ENCODE measurements at regions not wholly inside any gene's neighbourhood (a gene's known extent, or its start where the extent isn't known, plus 50 kb on each side); places are given as distances from the start of the nearest gene placed in this dataset.

- no peak overlapping the region for H3K4me3 ChIP-seq
- H3K27me3 ChIP-seq = no peaks in the 10 kb centered on the region
- no peaks in the 10 kb centered on the region for H3K4me1 ChIP-seq
- TF ChIP-seq CTCF (IDR thresholded peaks at IDR 0.05) = no peak
- DNase-seq (ENCODE audit: low spot score) = no peak
- no peak overlapping the region for H3K27ac ChIP-seq
- H3K9me3 ChIP-seq = peaks cover 0 to 26% of the 10 kb centered on the region in 2 donors
- H3K36me3 ChIP-seq = no peaks in the 10 kb centered on the region
These were observed 182.5 kb downstream of the PSAT1 start for GRCh38 chr9:78479441-78479840.

GRCh38 chr9:78486661-78487060 lies 189.7 kb downstream of the PSAT1 start:
- no peak for TF ChIP-seq CTCF (IDR thresholded peaks at IDR 0.05)
- no peaks in the 10 kb centered on the region for H3K36me3 ChIP-seq
- peaks cover 0 to 22% of the 10 kb centered on the region in 2 donors for H3K9me3 ChIP-seq
- no peaks in the 10 kb centered on the region for H3K4me1 ChIP-seq
- H3K4me3 ChIP-seq = no peak overlapping the region
- no peak for DNase-seq (ENCODE audit: low spot score)
- H3K27me3 ChIP-seq = no peaks in the 10 kb centered on the region
- H3K27ac ChIP-seq = no peak overlapping the region

DNA sequence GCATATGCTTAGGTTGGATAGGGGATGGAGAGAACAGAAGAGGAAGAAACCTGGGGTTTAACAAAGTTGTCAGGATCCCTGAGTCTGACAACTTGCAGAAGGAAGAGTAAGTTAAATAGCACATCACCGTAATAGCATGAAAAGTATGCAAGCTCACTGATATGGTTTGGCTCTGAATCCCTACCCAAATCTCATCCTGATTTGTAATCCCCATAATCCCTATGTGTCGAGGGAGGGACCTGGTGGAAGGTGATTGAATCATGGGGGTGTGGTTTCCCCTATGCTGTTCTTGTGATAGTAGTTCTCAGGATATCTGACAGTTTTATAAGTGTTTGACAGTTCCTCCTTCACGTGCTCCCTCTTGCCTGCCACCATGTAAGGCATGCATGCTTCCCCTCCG lies 193.3 kb downstream of the PSAT1 start:
- Histone ChIP-seq H3K36me3 (no peaks in the 10 kb centered on the region), H3K9me3 (no peaks in the 10 kb centered on the region), H3K27me3 (no peaks in the 10 kb centered on the region), H3K4me3 (no peak overlapping the region), H3K27ac (no peak overlapping the region), H3K4me1 (no peaks in the 10 kb centered on the region)
- TF ChIP-seq CTCF (IDR thresholded peaks at IDR 0.05) = no peak
- DNase-seq (ENCODE audit: low spot score) = no peak

DNA sequence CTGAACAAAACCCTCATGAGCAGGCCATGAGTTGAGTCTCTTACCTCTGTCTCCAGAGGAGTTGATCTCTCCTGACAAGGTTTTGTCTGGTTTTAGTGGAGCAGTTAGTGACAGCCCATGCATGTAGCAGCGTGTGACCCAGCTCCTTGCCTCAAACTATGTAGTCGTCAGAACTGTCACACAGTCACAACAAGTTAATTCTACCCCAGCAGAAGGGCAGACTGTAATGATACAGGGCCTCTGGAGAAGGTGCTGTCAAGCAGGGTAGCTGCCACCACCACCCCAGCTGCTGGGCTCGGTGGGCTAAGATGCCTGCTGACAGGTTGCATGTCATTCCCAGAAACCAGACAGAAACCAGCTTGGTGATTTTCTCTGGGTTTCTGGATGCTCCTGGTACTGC lies 194.5 kb downstream of the PSAT1 start:
- no peak for DNase-seq (ENCODE audit: low spot score)
- no peak overlapping the region for H3K4me3 ChIP-seq
- no peaks in the 10 kb centered on the region for H3K36me3 ChIP-seq
- TF ChIP-seq CTCF (IDR thresholded peaks at IDR 0.05) = no peak
- H3K27me3 ChIP-seq = no peaks in the 10 kb centered on the region
- H3K27ac ChIP-seq = no peak overlapping the region
- no peaks in the 10 kb centered on the region for H3K4me1 ChIP-seq
- no peaks in the 10 kb centered on the region for H3K9me3 ChIP-seq

GRCh38 chr9:78493166-78493742 lies 196.3 kb downstream of the PSAT1 start:
- no peak overlapping the region for H3K4me3 ChIP-seq
- no peaks in the 10 kb centered on the region for H3K36me3 ChIP-seq
- TF ChIP-seq CTCF (IDR thresholded peaks at IDR 0.05) = no peak
- H3K9me3 ChIP-seq = no peaks in the 10 kb centered on the region
- H3K4me1 ChIP-seq = no peaks in the 10 kb centered on the region
- DNase-seq (ENCODE audit: low spot score) = no peak
- H3K27me3 ChIP-seq = no peaks in the 10 kb centered on the region
- H3K27ac ChIP-seq = no peak overlapping the region

DNA sequence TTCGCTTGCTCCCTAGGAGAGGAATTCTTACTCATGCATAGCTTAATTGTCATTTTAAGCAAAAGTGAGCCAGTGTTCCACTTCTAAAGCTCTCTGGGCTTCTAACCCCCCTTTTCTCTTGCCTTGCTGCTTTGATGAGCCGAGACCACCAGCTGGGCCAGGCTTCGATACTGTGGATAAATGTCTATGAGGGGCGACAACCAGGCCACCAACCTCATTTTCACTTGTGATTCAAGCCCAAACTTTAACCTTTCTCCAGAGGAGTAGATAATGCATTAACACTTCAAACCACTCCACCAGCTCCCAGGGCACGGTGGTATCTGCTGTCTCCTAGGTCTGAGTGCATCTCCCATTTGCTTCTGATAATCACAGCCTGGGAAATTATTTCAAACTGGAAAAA lies 205.6 kb downstream of the PSAT1 start:
- no peaks in the 10 kb centered on the region for H3K27me3 ChIP-seq
- H3K27ac ChIP-seq = no peak overlapping the region
- no peaks in the 10 kb centered on the region for H3K4me1 ChIP-seq
- H3K4me3 ChIP-seq = no peak overlapping the region
- no peak for DNase-seq (ENCODE audit: low spot score)
- H3K36me3 ChIP-seq = no peaks in the 10 kb centered on the region
- no peaks in the 10 kb centered on the region for H3K9me3 ChIP-seq
- TF ChIP-seq CTCF (IDR thresholded peaks at IDR 0.05) = no peak
